Stimulated activated CD4-positive, alpha-beta T cell treated with anti-CD3 and anti-CD28 coated beads, Interleukin-15, amount 100 ng/mL, for 48 hours (primary cell): ENCODE measurements at regions not wholly inside any gene's neighbourhood (a gene's known extent, or its start where the extent isn't known, plus 50 kb on each side); places are given as distances from the start of the nearest gene placed in this dataset.
"Not testable (repeated sequence)": the region's sequence is repeated elsewhere in the genome, so short reads cannot be mapped to it uniquely, and the experiment has no call there.

ENCODE experiments used
- DNase-seq, 2 donors: peaks; one replicate each; pipeline ENCODE4 v3.0.0-alpha.2; 2020; ENCODE audit warnings: low read depth in 2 of 2

GRCh38 chr1:8144323-8144722 lies 118.2 kb upstream of the ERRFI1 start:
- no peak for DNase-seq

GRCh38 chr1:8142955-8143629 lies 117.0 kb upstream of the ERRFI1 start:
- DNase-seq = no peak

- no peak for DNase-seq
Measured at GRCh38 chr1:8139941-8140340, 113.8 kb upstream of the ERRFI1 start.

- no peak for DNase-seq
Measured at GRCh38 chr1:8139383-8139782, 113.3 kb upstream of the ERRFI1 start.

GRCh38 chr1:8138673-8139072 lies 112.6 kb upstream of the ERRFI1 start:
- DNase-seq = no peak

GRCh38 chr1:8137481-8138244 lies 111.6 kb upstream of the ERRFI1 start:
- no peak for DNase-seq

GRCh38 chr1:8136766-8137165 lies 110.7 kb upstream of the ERRFI1 start:
- no peak for DNase-seq

- DNase-seq = no peak
Measured at GRCh38 chr1:8135250-8135649, 109.1 kb upstream of the ERRFI1 start.

GRCh38 chr1:8134546-8135235 lies 108.6 kb upstream of the ERRFI1 start:
- no peak for DNase-seq

GRCh38 chr1:8133657-8134430 lies 107.7 kb upstream of the ERRFI1 start:
- no peak for DNase-seq

GRCh38 chr1:8133190-8133589 lies 107.1 kb upstream of the ERRFI1 start:
- no peak for DNase-seq

- no peak for DNase-seq
Measured at GRCh38 chr1:8127171-8127641, 101.1 kb upstream of the ERRFI1 start.

- DNase-seq = no peak
Measured at GRCh38 chr1:8122477-8123407, 96.6 kb upstream of the ERRFI1 start.

GRCh38 chr1:8122160-8122476 lies 96.0 kb upstream of the ERRFI1 start:
- no peak for DNase-seq

- DNase-seq = no peak
Measured at GRCh38 chr1:8121261-8122159, 95.4 kb upstream of the ERRFI1 start.

GRCh38 chr1:8120693-8121260 lies 94.7 kb upstream of the ERRFI1 start:
- no peak for DNase-seq

GRCh38 chr1:8118736-8119135 lies 92.6 kb upstream of the ERRFI1 start:
- not testable (repeated sequence) for DNase-seq

- no peak for DNase-seq
Measured at GRCh38 chr1:8118031-8118451, 91.9 kb upstream of the ERRFI1 start.

GRCh38 chr1:8116894-8117264 lies 90.8 kb upstream of the ERRFI1 start:
- DNase-seq = no peak

- DNase-seq = no peak
Measured at GRCh38 chr1:8115769-8116167, 89.7 kb upstream of the ERRFI1 start.
